Kasumi-1 (cell line): ENCODE measurements at regions not wholly inside any gene's neighbourhood (a gene's known extent, or its start where the extent isn't known, plus 50 kb on each side); places are given as distances from the start of the nearest gene placed in this dataset.
"Not testable (repeated sequence)": the region's sequence is repeated elsewhere in the genome, so short reads cannot be mapped to it uniquely, and the experiment has no call there.

Experiments
- DNase-seq, 2 experiments: peaks; one replicate each; lab custom pipeline; 2025; lab: John Stamatoyannopoulos, UW

GRCh38 chr4:189092581-189092980 lies 848.1 kb upstream of the FRG1 start:
- DNase-seq: peak in 1 of 2 experiments; percentile 10

DNA sequence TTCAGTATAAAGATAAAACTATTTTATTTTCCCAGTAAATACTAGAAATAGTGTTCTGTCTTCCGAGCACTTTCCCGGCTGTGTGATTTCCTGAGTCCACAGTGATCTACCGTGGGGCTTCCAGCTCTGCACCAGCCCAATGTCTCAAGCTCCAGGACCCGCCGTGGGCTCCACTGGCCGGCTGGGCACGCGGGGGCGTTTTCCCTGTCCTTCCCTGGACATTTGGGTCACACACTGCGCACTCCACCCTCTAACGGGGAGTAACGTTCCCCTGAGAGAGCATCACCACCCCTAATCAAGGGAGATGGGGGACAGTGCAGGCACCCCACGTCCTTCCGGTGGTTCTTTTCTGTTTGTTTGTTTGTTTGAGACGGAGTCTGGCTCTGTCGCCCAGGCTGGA lies 844.6 kb upstream of the FRG1 start:
- no peak for DNase-seq

- no peak for DNase-seq
Observed at GRCh38 chr4:189096717-189097116, 844.0 kb upstream of the FRG1 start.

- DNase-seq: no peak
Observed at GRCh38 chr4:189098932-189099696, 841.6 kb upstream of the FRG1 start.

GRCh38 chr4:189113389-189113888 lies 827.2 kb upstream of the FRG1 start:
- no peak for DNase-seq

- no peak for DNase-seq
Observed at GRCh38 chr4:189117426-189117825, 823.2 kb upstream of the FRG1 start.

DNA sequence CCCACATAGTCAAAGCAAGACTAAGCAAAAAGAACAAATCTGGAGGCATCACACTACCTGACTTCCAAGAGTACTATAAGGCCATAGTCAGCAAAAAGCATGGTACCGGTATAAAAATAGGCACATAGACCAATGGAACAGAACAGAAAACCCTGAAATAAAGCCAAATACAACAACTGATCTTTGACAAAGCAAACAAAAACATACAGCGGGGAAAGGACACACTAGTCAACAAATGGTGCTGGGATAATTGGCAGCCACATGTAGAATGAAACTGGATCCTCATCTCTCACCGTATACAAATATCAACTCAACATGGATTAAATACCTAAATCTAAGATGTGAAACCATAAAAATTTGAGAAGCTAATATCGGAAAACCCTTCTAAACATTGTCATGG lies 819.3 kb upstream of the FRG1 start:
- DNase-seq: no peak

GRCh38 chr4:189124149-189124758 lies 816.4 kb upstream of the FRG1 start:
- peak; percentile 48 to 54 for DNase-seq

DNA sequence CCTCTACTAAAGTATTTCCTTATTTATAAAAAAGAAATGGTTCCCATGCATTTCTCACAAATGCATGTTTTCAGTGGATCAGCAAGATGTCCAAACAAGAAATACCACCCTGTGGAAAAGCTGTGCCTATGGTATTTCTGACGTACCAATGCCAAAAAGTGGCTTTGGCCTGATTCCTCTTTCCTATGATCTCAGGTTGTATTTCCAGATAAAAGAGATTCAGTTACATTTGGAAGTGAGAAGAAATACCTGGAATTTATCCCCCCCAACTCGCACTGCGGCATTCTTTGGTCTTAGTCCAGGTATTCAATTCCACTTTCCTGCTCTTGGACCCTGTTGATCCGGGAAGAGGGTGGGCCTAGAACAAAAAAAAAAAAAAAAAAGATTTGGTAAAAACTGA lies 815.9 kb upstream of the FRG1 start:
- no peak for DNase-seq

- DNase-seq: no peak
Observed at GRCh38 chr4:189126040-189126439, 814.6 kb upstream of the FRG1 start.

- no peak for DNase-seq
Observed at GRCh38 chr4:189128341-189128740, 812.3 kb upstream of the FRG1 start.

GRCh38 chr4:189129044-189129694 lies 811.5 kb upstream of the FRG1 start:
- DNase-seq: no peak

GRCh38 chr4:189131118-189131517 lies 809.6 kb upstream of the FRG1 start:
- no peak for DNase-seq

GRCh38 chr4:189136462-189136861 lies 804.2 kb upstream of the FRG1 start:
- no peak for DNase-seq

DNA sequence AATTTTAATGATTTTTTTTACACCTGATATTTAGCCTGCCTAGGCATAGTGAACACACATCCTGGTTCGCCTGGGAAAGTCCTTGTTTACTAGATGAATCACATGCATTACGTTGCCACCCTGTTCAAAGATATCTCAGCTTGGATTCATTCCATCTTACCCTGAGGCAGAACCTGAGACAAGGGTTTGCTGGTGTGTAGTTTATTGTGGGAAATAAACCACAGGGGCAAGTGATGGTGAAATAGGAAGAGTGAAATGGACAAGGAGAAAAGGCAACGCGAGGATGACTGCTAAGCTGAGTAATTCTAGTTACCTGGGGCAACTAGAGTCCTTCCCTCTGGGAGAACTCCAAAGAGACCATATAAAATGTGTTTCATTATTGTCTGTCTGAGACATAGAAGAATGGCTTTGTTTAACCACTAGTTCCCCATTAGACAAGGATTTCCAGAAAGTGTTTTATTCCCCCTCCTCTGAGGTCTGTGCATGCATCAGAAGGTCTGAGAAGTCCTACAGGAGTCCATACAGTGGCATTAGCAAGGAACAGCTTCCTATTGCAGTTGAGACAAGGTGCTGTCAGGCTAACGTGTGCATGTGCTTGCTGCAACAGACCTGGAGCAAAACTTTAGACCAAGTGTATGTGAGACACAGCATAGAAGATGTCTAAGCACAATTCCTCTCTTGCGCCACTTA lies 797.3 kb upstream of the FRG1 start:
- DNase-seq: no peak

DNA sequence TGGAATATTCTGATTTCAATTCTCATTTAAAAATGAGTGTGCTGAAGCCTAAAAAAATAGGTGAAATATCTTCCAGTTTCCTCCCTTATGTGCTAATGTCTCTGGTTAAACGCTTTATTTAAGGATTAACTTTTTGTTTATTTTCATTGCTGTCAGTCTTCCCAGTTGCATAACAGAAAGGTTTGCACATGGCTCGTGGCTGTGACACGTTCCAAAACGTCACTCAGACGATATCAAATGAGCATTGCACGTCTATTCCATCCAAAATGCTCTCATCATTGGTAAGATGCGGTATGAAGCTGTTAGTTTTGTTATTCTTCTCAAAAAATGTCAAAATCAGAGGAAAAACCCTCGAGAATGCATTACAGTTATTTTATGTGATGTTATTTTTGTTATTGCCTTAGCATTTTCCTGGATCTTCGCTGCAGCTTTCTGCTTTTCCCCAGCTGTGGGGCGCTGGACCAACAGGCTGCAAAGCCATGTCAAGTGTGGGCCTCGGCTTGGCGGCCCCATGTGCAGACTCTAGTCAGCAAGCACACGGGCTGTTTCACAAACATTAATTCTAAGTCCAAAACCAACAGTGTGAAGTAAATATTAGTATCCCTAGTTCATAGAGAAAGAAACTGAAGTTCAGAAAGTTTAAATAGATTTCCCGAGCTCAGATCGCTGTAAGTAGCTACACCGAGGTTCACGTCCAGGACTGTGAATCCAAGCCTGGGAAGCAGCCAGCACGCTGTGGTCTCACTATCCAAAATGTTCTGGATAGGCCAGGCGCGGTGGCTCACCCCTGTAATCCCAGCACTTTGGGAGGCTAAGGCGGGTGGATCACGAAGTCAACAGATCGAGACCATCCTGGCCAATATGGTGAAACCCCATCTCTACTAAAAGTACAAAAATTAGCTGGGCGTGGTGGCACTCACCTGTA lies 793.4 kb upstream of the FRG1 start:
- DNase-seq: no peak

- not testable (repeated sequence) for DNase-seq
Observed at GRCh38 chr4:189155083-189155482, 785.6 kb upstream of the FRG1 start.

GRCh38 chr4:189162073-189162789 lies 778.4 kb upstream of the FRG1 start:
- no peak for DNase-seq

- no peak for DNase-seq
Observed at GRCh38 chr4:189162888-189163287, 777.8 kb upstream of the FRG1 start.

DNA sequence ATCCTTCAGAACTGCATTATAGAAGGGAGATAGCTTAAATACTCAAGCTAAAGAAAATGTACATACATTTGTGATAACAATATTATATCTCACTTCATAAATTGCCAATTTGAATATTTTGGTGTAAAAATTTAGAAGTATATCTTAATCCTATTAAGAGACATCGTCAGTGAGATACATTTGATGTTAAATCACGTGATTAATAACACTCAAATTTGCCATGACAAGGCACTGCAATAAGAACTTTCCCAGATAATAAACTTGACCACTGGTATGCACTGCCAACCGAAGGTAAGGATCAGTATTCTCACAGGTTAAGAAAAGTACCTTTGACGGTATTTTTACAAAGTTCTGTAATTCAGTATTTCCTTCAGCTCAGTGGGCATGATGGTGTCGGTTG lies 764.7 kb upstream of the FRG1 start:
- DNase-seq: no peak

- peak in 1 of 2 experiments; percentile 4 for DNase-seq
Observed at GRCh38 chr4:189177130-189177529, 763.5 kb upstream of the FRG1 start.
